Lower leg skin (tissue), 4 donors: ENCODE measurements at regions not wholly inside any gene's neighbourhood (a gene's known extent, or its start where the extent isn't known, plus 50 kb on each side); places are given as distances from the start of the nearest gene placed in this dataset.

Source experiments
- DNase-seq, 2 donors: peaks; one replicate each; pipeline ENCODE4 v3.0.0-alpha.2; 2019; ENCODE audit warnings: low spot score in 2 of 2
- H3K4me3 ChIP-seq: fragments of 200-600 bp; sonication (generic); 2 replicates; pipeline ENCODE4 v1.5.1; 2017; ENCODE audit warnings: mild to moderate bottlenecking, low read depth; ENCODE audit not compliant: poor library complexity, severe bottlenecking
- CTCF ChIP-seq, 3 donors: fragments of 450-650 bp; IDR thresholded peaks; one replicate each; pipeline ENCODE4 v1.5.1; 2016; ENCODE audit warnings: antibody characterized with exemption in 3 of 3, mild to moderate bottlenecking in 3 of 3, moderate library complexity in 2 of 3
- POLR2A ChIP-seq, 2 donors: fragments of 450-650 bp; IDR thresholded peaks; one replicate each; pipeline ENCODE4 v1.6.1; 2016 to 2017; ENCODE audit warnings: antibody characterized with exemption in 2 of 2, mild to moderate bottlenecking in 1 of 2, moderate library complexity in 1 of 2
- WGBS, 2 donors: methylation state at CpG; one replicate each; pipeline ENCODE4 v1.1.5; 2018; 5-methylcytosine and 5-hydroxymethylcytosine counted together
- intact Hi-C: fragments of 100-400 bp; cut with DNase I; formaldehyde crosslinking; loops from one replicate; pipeline ENCODE4 v1.15.0; 2023; ENCODE audit warnings: low total_unique reads

GRCh38 chr2:23311186-23311585 lies 73.8 kb upstream of the KLHL29 start:
- no peak overlapping the region for H3K4me3 ChIP-seq
- WGBS, 2 donors: 66 to 77% methylated on average over 1 of the region's 1 CpG
- intact Hi-C loops: no loop called here
- no peak for DNase-seq
- no peak for TF ChIP-seq POLR2A (IDR thresholded peaks at IDR 0.05)
- no peak for TF ChIP-seq CTCF (IDR thresholded peaks at IDR 0.05)

- intact Hi-C loops: no loop called here
- TF ChIP-seq POLR2A (IDR thresholded peaks at IDR 0.05) (no peak), CTCF (IDR thresholded peaks at IDR 0.05) (no peak)
- WGBS, 2 donors: 67 to 76% methylated on average over 10 of the region's 10 CpGs
- no peak overlapping the region for H3K4me3 ChIP-seq
- DNase-seq: peak in 1 of 2 donors; percentile 62
Measured at GRCh38 chr2:23312996-23313606, 71.9 kb upstream of the KLHL29 start.

- no peak for DNase-seq
- intact Hi-C loops: no loop called here
- H3K4me3 ChIP-seq: no peak overlapping the region
- 92 to 94% methylated on average over 3 of the region's 3 CpGs for WGBS, 2 donors
- TF ChIP-seq CTCF (IDR thresholded peaks at IDR 0.05) (no peak), POLR2A (IDR thresholded peaks at IDR 0.05) (no peak)
Measured at GRCh38 chr2:23314687-23315086, 70.3 kb upstream of the KLHL29 start.

- 74 to 78% methylated on average over 8 of the region's 8 CpGs for WGBS, 2 donors
- intact Hi-C loops: no loop called here
- no peak overlapping the region for H3K4me3 ChIP-seq
- DNase-seq: no peak
- TF ChIP-seq CTCF (IDR thresholded peaks at IDR 0.05): no peak
- TF ChIP-seq POLR2A (IDR thresholded peaks at IDR 0.05): no peak
Measured at GRCh38 chr2:23320058-23320457, 64.9 kb upstream of the KLHL29 start.

GRCh38 chr2:23321751-23322150 lies 63.2 kb upstream of the KLHL29 start:
- TF ChIP-seq POLR2A (IDR thresholded peaks at IDR 0.05): no peak
- no peak for TF ChIP-seq CTCF (IDR thresholded peaks at IDR 0.05)
- DNase-seq: no peak
- intact Hi-C loops: no loop called here
- no peak overlapping the region for H3K4me3 ChIP-seq
- 93 to 96% methylated on average over 5 of the region's 5 CpGs for WGBS, 2 donors

GRCh38 chr2:23322567-23323197 lies 62.3 kb upstream of the KLHL29 start:
- DNase-seq: no peak
- no peak for TF ChIP-seq POLR2A (IDR thresholded peaks at IDR 0.05)
- TF ChIP-seq CTCF (IDR thresholded peaks at IDR 0.05): no peak
- 67 to 80% methylated on average over 7 of the region's 7 CpGs for WGBS, 2 donors
- H3K4me3 ChIP-seq: no peak overlapping the region
- intact Hi-C loops: no loop called here
